Coronary artery (tissue), 2 donors: ENCODE measurements at regions not wholly inside any gene's neighbourhood (a gene's known extent, or its start where the extent isn't known, plus 50 kb on each side); places are given as distances from the start of the nearest gene placed in this dataset.

Source experiments
- DNase-seq: peaks from one replicate; pipeline ENCODE4 v3.0.0-alpha.2; 2017; ENCODE audit warnings: low spot score
- H3K27ac ChIP-seq, 2 donors: fragments of 200-600 bp; sonication (generic); one replicate each; pipeline ENCODE4 v1.5.1; 2016 to 2019
- H3K4me3 ChIP-seq: fragments of 200-600 bp; sonication (generic); 2 replicates; pipeline ENCODE4 v1.5.1; 2016; ENCODE audit warnings: mild to moderate bottlenecking, moderate library complexity
- CTCF ChIP-seq: fragments of 200-600 bp; sonication (generic); IDR thresholded peaks from one replicate; pipeline ENCODE4 v1.5.1; 2019; ENCODE audit warnings: antibody characterized with exemption

GRCh38 chr11:42171046-42171445 is 711.6 kb upstream of the LRRC4C start:
- no peak for DNase-seq
- Histone ChIP-seq H3K4me3 (no peak overlapping the region), H3K27ac (no peak overlapping the region)
- no peak for TF ChIP-seq CTCF

GRCh38 chr11:42172441-42172840 is 713.0 kb upstream of the LRRC4C start:
- no peak for TF ChIP-seq CTCF
- H3K27ac ChIP-seq: no peak overlapping the region
- DNase-seq: no peak
- no peak overlapping the region for H3K4me3 ChIP-seq

- Histone ChIP-seq H3K27ac (no peak overlapping the region), H3K4me3 (no peak overlapping the region)
- DNase-seq: no peak
- no peak for TF ChIP-seq CTCF
Observed at GRCh38 chr11:42175203-42175602, 715.8 kb upstream of the LRRC4C start.

GRCh38 chr11:42179216-42179615 is 719.8 kb upstream of the LRRC4C start:
- Histone ChIP-seq H3K4me3 (no peak overlapping the region), H3K27ac (no peak overlapping the region)
- TF ChIP-seq CTCF: no peak
- DNase-seq: no peak

- no peak for TF ChIP-seq CTCF
Observed at GRCh38 chr11:42195289-42196013, 736.0 kb upstream of the LRRC4C start.

DNA sequence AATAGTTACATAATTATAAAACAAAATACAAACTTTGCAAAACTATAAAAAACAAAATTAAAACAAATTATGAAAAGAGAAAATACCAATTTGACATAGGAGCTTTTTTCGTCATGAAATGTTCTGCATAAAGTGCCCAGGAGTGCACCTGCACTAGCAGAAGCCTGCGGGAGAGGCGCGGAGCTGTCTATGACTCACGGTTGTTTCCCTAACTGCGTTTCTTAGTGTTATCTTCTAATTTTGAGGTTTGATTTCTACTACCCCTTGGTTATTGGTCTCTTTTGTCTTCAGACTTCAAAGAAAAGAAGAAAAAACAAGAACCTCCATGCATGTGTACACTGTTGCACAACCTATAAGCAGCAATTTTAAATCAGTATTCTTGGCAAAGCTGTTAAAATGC is 740.9 kb upstream of the LRRC4C start:
- no peak for DNase-seq
- Histone ChIP-seq H3K4me3 (no peak overlapping the region), H3K27ac (no peak overlapping the region)
- no peak for TF ChIP-seq CTCF

More at GRCh38 chr11:42195289-42196013, 736.0 kb upstream of the LRRC4C start:
- no peak for DNase-seq
- H3K27ac ChIP-seq: no peak overlapping the region
- no peak overlapping the region for H3K4me3 ChIP-seq

- H3K4me3 ChIP-seq: no peak overlapping the region
- no peak overlapping the region for H3K27ac ChIP-seq
- no peak for DNase-seq
- no peak for TF ChIP-seq CTCF
Observed at GRCh38 chr11:42201603-42202148, 742.2 kb upstream of the LRRC4C start.
